ENCODE measurements at regions not wholly inside any gene's neighbourhood (a gene's known extent, or its start where the extent isn't known, plus 50 kb on each side); places are given as distances from the start of the nearest gene placed in this dataset.

GRCh38 chr3:130596484-130596883 lies 79.5 kb downstream of the COL6A6 start:
- H2BK120ac ChIP-seq (replicated peaks; ENCODE audit: low read depth, low read length) = no peak overlapping the region
- H3K79me2 ChIP-seq (ENCODE audit: control insufficient read depth in 1 of 2, insufficient read depth in 2 of 2, low read length in 2 of 2) = no peaks in the 10 kb centered on the region
- H3K36me3 ChIP-seq (ENCODE audit: control insufficient read depth in 2 of 4, insufficient read depth in 4 of 4, low read length in 3 of 4) = no peaks in the 10 kb centered on the region
- no peaks in the 10 kb centered on the region for H3K9me3 ChIP-seq (ENCODE audit: insufficient read depth in 2 of 2, low read depth in 1 of 2, low read length in 1 of 2)
- no peak overlapping the region for H3K4me3 ChIP-seq (ENCODE audit: extremely low read depth in 1 of 4, insufficient read depth in 2 of 4, low read depth in 3 of 4, low read length in 4 of 4)
- no peak overlapping the region for H2AFZ ChIP-seq (ENCODE audit: low read length)
- H4K8ac ChIP-seq (ENCODE audit: extremely low read depth, insufficient read depth, low read length) = no peak overlapping the region
- H3K79me1 ChIP-seq (ENCODE audit: low read depth, low read length) = no peaks in the 10 kb centered on the region
- no peak overlapping the region for H2BK15ac ChIP-seq (ENCODE audit: low read length)
- no peak overlapping the region for H2BK5ac ChIP-seq (ENCODE audit: low read depth, low read length)
- H3K23me2 ChIP-seq (ENCODE audit: low read depth, low read length) = no peaks in the 10 kb centered on the region
- no peak overlapping the region for H2BK20ac ChIP-seq (ENCODE audit: low read length)
- H3K27me3 ChIP-seq (replicated peaks in 1 of 4; ENCODE audit: control insufficient read depth in 3 of 4, extremely low read depth in 1 of 4, insufficient read depth in 3 of 4, low read length in 3 of 4) = no peaks in the 10 kb centered on the region
- FAIRE-seq (no peak), DNase-seq (ENCODE audit: low read depth in 1 of 2, low spot score in 2 of 2) (no peak)
- no peak overlapping the region for H2AK5ac ChIP-seq (ENCODE audit: low read depth, low read length)
- H3K4ac ChIP-seq (replicated peaks; ENCODE audit: insufficient read length, low read depth, low read length) = no peak overlapping the region
- H3K4me1 ChIP-seq (replicated peaks in 1 of 4; ENCODE audit: control insufficient read depth in 3 of 4, insufficient read depth in 4 of 4, low read length in 3 of 4) = no peaks in the 10 kb centered on the region
- ChIA-PET POLR2A (ENCODE audit: partially characterized antibody) (no interaction called here), CTCF (ENCODE audit: partially characterized antibody) (no interaction called here)
- no peak overlapping the region for H3K18ac ChIP-seq (ENCODE audit: extremely low read depth, low read length)
- no peak overlapping the region for H2BK12ac ChIP-seq (ENCODE audit: low read depth, low read length)
- no peak overlapping the region for H3K4me2 ChIP-seq (ENCODE audit: insufficient read depth in 1 of 2, low read depth in 2 of 2, low read length in 2 of 2)
- H4K5ac ChIP-seq (ENCODE audit: insufficient read length, low read depth, low read length) = no peak overlapping the region
- H3K27ac ChIP-seq (ENCODE audit: low read depth, low read length) = no peak overlapping the region
- H3K14ac ChIP-seq (ENCODE audit: insufficient read length) = no peak overlapping the region
- no peak overlapping the region for H3K9ac ChIP-seq (replicated peaks in 1 of 4; ENCODE audit: extremely low read depth in 1 of 4, low read depth in 3 of 4, low read length in 3 of 4)
- no peak overlapping the region for H3K56ac ChIP-seq (replicated peaks; ENCODE audit: insufficient read length, low read depth, low read length)
- no peak overlapping the region for H3K23ac ChIP-seq (ENCODE audit: insufficient read length)
- 89% methylated on average over 2 of the region's 2 CpGs; no CpG with 5 or more reads in 1 of the 2 experiments for WGBS, 2 experiments (ENCODE audit: extremely low coverage in 1 of 2, insufficient coverage in 1 of 2, insufficient read length in 1 of 2, insufficient replicate concordance in 2 of 2, low coverage in 1 of 2, low lambda C conversion rate in 2 of 2, missing lambda C conversion rate in 1 of 2)
- H4K91ac ChIP-seq (replicated peaks; ENCODE audit: insufficient read length, low read length) = no peak overlapping the region
- H4K20me1 ChIP-seq (replicated peaks in 1 of 2; ENCODE audit: control insufficient read depth in 1 of 2, insufficient read depth in 2 of 2, low read length in 2 of 2) = no peaks in the 10 kb centered on the region
- no peak for TF ChIP-seq ATF3 (IDR thresholded peaks at IDR 0.05; ENCODE audit: insufficient read depth, low read depth, low read length)

Data from H1 (cell line).